ENCODE measurements at regions not wholly inside any gene's neighbourhood (a gene's known extent, or its start where the extent isn't known, plus 50 kb on each side); places are given as distances from the start of the nearest gene placed in this dataset.

DNA sequence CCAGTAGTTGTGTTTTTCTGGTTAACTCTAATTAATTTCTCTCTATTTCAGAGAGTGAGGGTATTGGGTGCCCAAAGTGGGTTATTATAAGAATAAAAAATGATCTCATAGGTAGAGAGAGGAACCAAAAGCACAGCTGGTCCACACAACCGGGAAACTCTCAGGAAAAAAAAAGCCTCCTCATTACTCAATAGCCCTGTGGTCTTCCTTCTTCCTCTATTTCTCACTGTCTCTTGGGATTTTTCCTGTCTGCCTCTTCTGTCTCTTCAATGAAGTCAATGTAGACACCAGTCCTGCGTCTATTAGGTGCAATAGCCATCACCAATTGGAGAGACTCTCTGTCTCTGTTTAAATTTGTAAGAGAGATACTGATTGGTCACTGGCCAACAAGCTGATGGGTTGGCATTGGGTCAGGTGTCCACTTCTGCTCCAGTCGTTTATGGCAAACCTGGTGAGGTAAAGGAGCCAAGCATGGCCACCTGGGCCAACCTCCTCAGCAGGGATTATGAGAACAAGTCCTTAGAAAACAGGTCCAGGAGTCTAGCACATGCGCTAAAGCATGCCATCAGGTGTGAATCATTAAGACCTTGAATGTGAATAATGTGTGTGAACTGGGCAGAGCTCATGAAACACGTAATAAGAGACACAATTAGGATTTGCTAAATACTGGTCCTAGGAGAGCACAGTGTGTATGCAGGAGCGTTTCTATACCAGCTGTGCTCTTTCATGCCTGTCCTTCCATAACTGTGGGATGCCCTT, 443.0 kb upstream of the RUNX1 start:
- no peaks in the 10 kb centered on the region for H3K36me3 ChIP-seq (ENCODE audit: control insufficient read depth, insufficient read depth, low read length)
- H3K27ac ChIP-seq (ENCODE audit: low read depth, low read length) = no peak overlapping the region
- H3K9me3 ChIP-seq (ENCODE audit: control insufficient read depth, insufficient read depth, low read length) = no peaks in the 10 kb centered on the region
- H3K9ac ChIP-seq (ENCODE audit: low read depth, low read length) = no peak overlapping the region
- no peaks in the 10 kb centered on the region for H3K4me1 ChIP-seq (ENCODE audit: control insufficient read depth, insufficient read depth, low read length)
- H3K4me3 ChIP-seq (ENCODE audit: low read depth, low read length) = no peak overlapping the region
- no peaks in the 10 kb centered on the region for H3K27me3 ChIP-seq (ENCODE audit: control insufficient read depth, insufficient read depth, low read length)

DNA sequence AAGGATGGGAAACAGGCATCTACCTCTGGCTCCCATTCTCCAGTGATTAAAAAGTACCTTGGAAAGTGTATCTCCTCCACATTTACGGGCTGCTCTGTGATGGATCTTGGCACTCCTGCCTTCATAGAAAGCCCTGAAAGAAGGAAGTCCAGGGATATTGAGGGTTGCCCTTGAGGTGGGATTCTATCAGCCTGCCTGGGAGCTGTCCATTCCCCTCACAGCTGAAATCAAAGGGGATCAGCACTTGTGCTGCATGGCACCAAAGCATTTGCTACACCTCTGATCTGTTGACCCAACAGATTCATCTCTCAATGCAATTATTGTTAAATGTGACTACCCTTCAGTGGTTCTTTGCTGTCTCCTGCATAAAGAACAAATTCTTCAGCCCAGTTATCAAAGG, 442.0 kb upstream of the RUNX1 start:
- H3K4me1 ChIP-seq (ENCODE audit: control insufficient read depth, insufficient read depth, low read length) = no peaks in the 10 kb centered on the region
- no peak overlapping the region for H3K9ac ChIP-seq (ENCODE audit: low read depth, low read length)
- H3K9me3 ChIP-seq (ENCODE audit: control insufficient read depth, insufficient read depth, low read length) = no peaks in the 10 kb centered on the region
- H3K27me3 ChIP-seq (ENCODE audit: control insufficient read depth, insufficient read depth, low read length) = no peaks in the 10 kb centered on the region
- no peaks in the 10 kb centered on the region for H3K36me3 ChIP-seq (ENCODE audit: control insufficient read depth, insufficient read depth, low read length)
- H3K27ac ChIP-seq (ENCODE audit: low read depth, low read length) = no peak overlapping the region
- no peak overlapping the region for H3K4me3 ChIP-seq (ENCODE audit: low read depth, low read length)

DNA sequence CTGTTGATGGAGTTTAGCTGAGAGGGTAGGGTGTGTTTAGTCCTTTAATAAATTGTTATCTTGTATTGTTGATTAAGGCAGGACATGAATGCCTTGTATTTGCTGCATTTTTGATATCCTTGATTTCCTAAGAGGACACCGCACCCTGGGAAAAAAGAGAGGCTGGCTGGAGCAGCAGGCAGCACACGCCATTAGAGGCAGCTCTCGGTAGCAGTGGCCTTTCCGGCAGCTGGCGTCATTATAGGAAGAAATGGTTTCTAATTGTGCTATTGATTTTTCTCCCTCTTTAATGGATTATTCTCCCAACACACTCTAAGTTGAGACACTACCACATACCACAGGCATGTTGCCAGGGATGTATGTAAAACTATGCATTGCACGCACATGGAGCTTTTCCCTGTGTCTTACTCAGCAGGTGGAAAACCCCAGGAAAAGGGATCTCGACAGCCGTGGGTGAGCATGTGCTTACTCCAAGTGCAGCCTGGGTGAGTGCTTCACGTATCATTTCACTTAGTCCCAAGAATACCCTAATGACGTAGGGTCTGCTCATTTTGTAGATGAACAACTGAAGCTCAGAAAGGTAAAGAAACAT, 440.4 kb upstream of the RUNX1 start:
- no peak overlapping the region for H3K4me3 ChIP-seq (ENCODE audit: low read depth, low read length)

DNA sequence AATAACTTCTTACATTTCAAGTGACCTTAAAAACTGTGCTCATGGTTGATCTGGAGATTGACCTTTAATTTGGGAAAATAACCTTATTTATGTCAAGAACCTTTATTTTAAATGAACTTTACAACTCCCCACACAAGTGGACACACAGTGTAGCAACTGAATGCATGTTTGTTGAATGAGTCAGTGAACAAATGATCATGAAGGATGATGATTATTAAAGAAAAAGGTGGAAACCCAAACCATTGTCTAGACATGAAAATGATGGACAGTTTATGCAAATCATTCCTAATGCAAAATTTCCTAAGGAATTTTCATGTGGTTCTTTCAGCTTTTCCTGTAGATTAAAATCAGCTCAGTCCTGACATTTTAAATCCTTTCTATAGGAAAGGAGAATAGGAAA, 439.8 kb upstream of the RUNX1 start:
- H3K9me3 ChIP-seq (ENCODE audit: control insufficient read depth, insufficient read depth, low read length) = no peaks in the 10 kb centered on the region
- no peak overlapping the region for H3K4me3 ChIP-seq (ENCODE audit: low read depth, low read length)
- no peaks in the 10 kb centered on the region for H3K27me3 ChIP-seq (ENCODE audit: control insufficient read depth, insufficient read depth, low read length)
- no peaks in the 10 kb centered on the region for H3K36me3 ChIP-seq (ENCODE audit: control insufficient read depth, insufficient read depth, low read length)
- no peak overlapping the region for H3K9ac ChIP-seq (ENCODE audit: low read depth, low read length)
- no peaks in the 10 kb centered on the region for H3K4me1 ChIP-seq (ENCODE audit: control insufficient read depth, insufficient read depth, low read length)
- H3K27ac ChIP-seq (ENCODE audit: low read depth, low read length) = no peak overlapping the region

More for the DNA sequence above, 440.4 kb upstream of the RUNX1 start:
- Histone ChIP-seq H3K9ac (ENCODE audit: low read depth, low read length) (no peak overlapping the region), H3K27ac (ENCODE audit: low read depth, low read length) (no peak overlapping the region), H3K27me3 (ENCODE audit: control insufficient read depth, insufficient read depth, low read length) (no peaks in the 10 kb centered on the region), H3K4me1 (ENCODE audit: control insufficient read depth, insufficient read depth, low read length) (no peaks in the 10 kb centered on the region), H3K9me3 (ENCODE audit: control insufficient read depth, insufficient read depth, low read length) (no peaks in the 10 kb centered on the region), H3K36me3 (ENCODE audit: control insufficient read depth, insufficient read depth, low read length) (no peaks in the 10 kb centered on the region)

DNA sequence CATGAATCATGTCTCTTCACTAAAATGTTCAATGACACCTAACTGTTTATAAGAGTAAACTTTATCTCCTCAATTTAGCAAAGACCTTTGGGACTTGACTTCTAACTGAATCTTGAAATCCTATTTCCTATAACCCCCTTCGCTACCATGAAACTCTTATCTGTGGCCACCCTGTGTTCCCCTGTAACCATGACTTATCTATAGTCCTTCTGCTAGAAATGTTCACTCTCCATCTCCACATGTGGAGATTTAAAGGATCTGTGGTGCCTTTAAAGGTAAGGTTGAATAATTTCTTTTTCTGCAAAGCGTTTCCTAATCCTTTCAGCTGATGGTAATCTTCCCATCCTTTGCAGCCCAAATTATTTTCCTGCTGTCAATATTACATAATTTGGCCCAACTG, 436.3 kb upstream of the RUNX1 start:
- no peaks in the 10 kb centered on the region for H3K27me3 ChIP-seq (ENCODE audit: control insufficient read depth, insufficient read depth, low read length)
- no peak overlapping the region for H3K4me3 ChIP-seq (ENCODE audit: low read depth, low read length)
- H3K9ac ChIP-seq (ENCODE audit: low read depth, low read length) = no peak overlapping the region
- H3K36me3 ChIP-seq (ENCODE audit: control insufficient read depth, insufficient read depth, low read length) = no peaks in the 10 kb centered on the region
- H3K4me1 ChIP-seq (ENCODE audit: control insufficient read depth, insufficient read depth, low read length) = no peaks in the 10 kb centered on the region
- no peak overlapping the region for H3K27ac ChIP-seq (ENCODE audit: low read depth, low read length)
- 0 out of 2 replicates have a peak, but pooled peaks cover 2% of the 10 kb centered on the region for H3K9me3 ChIP-seq (ENCODE audit: control insufficient read depth, insufficient read depth, low read length)

DNA sequence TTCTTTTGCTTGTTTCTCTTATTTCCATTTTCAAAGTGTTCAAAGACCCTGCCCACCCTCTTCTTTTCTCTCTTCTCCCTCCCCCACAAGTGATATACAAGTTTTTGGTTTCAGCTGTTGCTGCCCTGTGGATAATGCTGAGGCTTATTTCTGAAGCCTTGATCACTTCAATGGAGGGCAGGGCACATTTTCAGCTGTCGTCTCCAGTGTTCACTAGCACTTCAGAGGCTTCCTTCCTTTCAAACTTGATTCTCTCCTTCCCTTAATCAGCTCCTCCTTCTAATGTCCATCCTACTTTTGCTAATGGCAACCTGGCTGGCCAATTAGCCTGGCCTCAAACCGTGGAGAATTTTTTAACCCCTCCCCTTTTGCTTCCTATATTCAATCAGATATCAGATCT, 435.7 kb upstream of the RUNX1 start:
- no peaks in the 10 kb centered on the region for H3K4me1 ChIP-seq (ENCODE audit: control insufficient read depth, insufficient read depth, low read length)
- no peak overlapping the region for H3K4me3 ChIP-seq (ENCODE audit: low read depth, low read length)
- H3K9me3 ChIP-seq (ENCODE audit: control insufficient read depth, insufficient read depth, low read length) = peaks cover 7% of the 10 kb centered on the region; the same call in 1 of the 2 replicates
- H3K27ac ChIP-seq (ENCODE audit: low read depth, low read length) = no peak overlapping the region
- H3K9ac ChIP-seq (ENCODE audit: low read depth, low read length) = no peak overlapping the region
- H3K36me3 ChIP-seq (ENCODE audit: control insufficient read depth, insufficient read depth, low read length) = no peaks in the 10 kb centered on the region
- H3K27me3 ChIP-seq (ENCODE audit: control insufficient read depth, insufficient read depth, low read length) = no peaks in the 10 kb centered on the region

DNA sequence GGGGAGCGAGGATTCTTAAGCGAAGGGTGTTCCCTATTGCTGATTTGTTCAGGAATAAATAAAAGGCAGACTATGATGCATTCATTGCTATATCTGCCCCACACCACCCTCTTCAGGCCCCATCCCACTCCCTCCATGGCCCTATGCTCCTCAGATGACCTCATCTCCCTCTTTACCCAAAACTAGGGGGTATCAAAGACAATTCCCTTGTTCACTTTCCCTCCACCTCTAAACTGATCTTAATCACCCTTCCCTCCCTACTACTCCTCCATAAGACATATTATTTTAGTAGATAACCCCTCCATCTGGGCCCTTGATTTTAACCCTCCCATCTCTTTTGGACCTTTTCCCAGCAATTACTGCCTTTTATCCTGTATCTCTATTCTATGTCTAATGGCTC, 434.9 kb upstream of the RUNX1 start:
- no peak overlapping the region for H3K4me3 ChIP-seq (ENCODE audit: low read depth, low read length)
- no peaks in the 10 kb centered on the region for H3K36me3 ChIP-seq (ENCODE audit: control insufficient read depth, insufficient read depth, low read length)
- H3K27me3 ChIP-seq (ENCODE audit: control insufficient read depth, insufficient read depth, low read length) = no peaks in the 10 kb centered on the region
- H3K9me3 ChIP-seq (ENCODE audit: control insufficient read depth, insufficient read depth, low read length) = peaks cover 11% of the 10 kb centered on the region
- no peaks in the 10 kb centered on the region for H3K4me1 ChIP-seq (ENCODE audit: control insufficient read depth, insufficient read depth, low read length)
- H3K27ac ChIP-seq (ENCODE audit: low read depth, low read length) = no peak overlapping the region
- no peak overlapping the region for H3K9ac ChIP-seq (ENCODE audit: low read depth, low read length)

DNA sequence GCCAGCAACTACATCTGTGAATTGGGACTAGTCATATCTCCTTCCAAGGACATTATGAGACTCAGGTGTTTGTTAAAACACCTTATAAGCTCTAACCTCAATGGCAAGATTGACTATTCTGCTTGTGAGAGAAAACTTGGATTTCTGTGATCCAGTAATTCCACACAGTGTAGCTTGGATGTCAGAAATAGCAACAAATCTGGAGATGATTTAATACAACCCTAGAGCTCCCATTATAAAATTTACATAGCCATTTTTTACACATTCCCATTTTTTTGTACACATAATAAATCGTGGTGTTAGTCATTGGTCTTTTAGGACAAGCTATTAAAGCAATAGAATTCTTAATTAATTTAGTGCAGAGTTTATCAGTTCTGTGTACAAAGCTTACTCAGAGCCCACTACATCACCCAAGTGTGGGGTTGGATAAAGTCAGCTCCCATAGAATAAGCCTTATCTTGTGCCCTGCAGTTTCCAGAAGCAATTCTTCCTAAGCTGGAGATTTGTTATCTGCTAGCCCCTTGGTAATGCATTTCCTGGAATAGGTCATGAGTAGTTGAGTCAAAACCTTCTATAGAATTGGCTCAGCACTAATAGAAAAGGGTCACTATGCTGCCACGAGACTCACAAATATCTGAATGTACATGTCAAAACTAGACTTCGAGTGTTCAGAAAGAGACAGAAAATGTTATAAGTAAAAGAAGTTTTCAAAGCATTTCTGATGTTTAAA, 434.0 kb upstream of the RUNX1 start:
- H3K36me3 ChIP-seq (ENCODE audit: control insufficient read depth, insufficient read depth, low read length) = no peaks in the 10 kb centered on the region
- H3K4me3 ChIP-seq (ENCODE audit: low read depth, low read length) = no peak overlapping the region
- H3K9me3 ChIP-seq (ENCODE audit: control insufficient read depth, insufficient read depth, low read length) = peaks cover 11% of the 10 kb centered on the region
- no peak overlapping the region for H3K9ac ChIP-seq (ENCODE audit: low read depth, low read length)
- H3K27me3 ChIP-seq (ENCODE audit: control insufficient read depth, insufficient read depth, low read length) = no peaks in the 10 kb centered on the region
- no peak overlapping the region for H3K27ac ChIP-seq (ENCODE audit: low read depth, low read length)
- no peaks in the 10 kb centered on the region for H3K4me1 ChIP-seq (ENCODE audit: control insufficient read depth, insufficient read depth, low read length)

DNA sequence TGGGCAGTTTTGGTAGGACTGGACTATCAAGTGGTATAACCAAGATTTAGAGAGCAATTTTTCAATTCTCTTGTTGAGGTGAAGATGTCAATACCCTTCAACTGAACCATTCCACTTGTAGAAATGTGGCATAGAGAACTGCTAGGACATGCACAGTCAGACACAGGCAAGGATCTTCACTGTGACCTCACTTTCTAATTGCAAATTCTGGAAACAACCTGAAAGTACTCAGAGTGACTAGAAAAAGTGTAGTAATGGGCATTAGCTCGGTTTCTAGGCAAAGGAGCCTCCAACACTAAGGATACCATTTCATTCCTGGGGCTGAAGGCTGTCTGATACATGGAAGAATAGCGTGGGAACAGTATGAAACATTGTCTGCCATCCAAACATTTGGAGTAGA, 433.0 kb upstream of the RUNX1 start:
- no peak overlapping the region for H3K27ac ChIP-seq (ENCODE audit: low read depth, low read length)
- no peak overlapping the region for H3K4me3 ChIP-seq (ENCODE audit: low read depth, low read length)
- peaks cover 11% of the 10 kb centered on the region for H3K9me3 ChIP-seq (ENCODE audit: control insufficient read depth, insufficient read depth, low read length)
- H3K27me3 ChIP-seq (ENCODE audit: control insufficient read depth, insufficient read depth, low read length) = no peaks in the 10 kb centered on the region
- no peaks in the 10 kb centered on the region for H3K36me3 ChIP-seq (ENCODE audit: control insufficient read depth, insufficient read depth, low read length)
- no peak overlapping the region for H3K9ac ChIP-seq (ENCODE audit: low read depth, low read length)
- no peaks in the 10 kb centered on the region for H3K4me1 ChIP-seq (ENCODE audit: control insufficient read depth, insufficient read depth, low read length)

DNA sequence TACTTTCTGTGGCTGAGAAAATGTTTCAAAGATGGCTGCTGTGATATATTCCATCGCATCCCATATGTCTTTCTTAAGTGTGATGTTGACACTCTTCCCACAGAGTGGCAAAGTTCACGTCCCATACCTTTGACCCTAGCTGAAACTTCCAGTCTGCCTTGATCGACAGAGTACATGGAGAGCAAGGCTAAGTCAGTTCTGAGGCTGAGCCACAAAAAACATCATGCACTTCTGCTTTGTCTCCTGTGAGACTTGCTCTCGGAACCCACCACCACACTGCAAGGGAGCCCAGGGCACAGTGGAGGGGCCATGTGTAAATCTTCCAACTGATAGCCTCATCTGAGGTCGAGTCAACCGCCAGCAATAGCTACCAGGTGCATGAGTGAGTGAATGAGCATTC, 431.9 kb upstream of the RUNX1 start:
- Histone ChIP-seq H3K36me3 (ENCODE audit: control insufficient read depth, insufficient read depth, low read length) (no peaks in the 10 kb centered on the region), H3K27me3 (ENCODE audit: control insufficient read depth, insufficient read depth, low read length) (no peaks in the 10 kb centered on the region), H3K27ac (ENCODE audit: low read depth, low read length) (no peak overlapping the region), H3K9me3 (ENCODE audit: control insufficient read depth, insufficient read depth, low read length) (peaks cover 11% of the 10 kb centered on the region), H3K9ac (ENCODE audit: low read depth, low read length) (no peak overlapping the region), H3K4me1 (ENCODE audit: control insufficient read depth, insufficient read depth, low read length) (peaks cover 3% of the 10 kb centered on the region; the same call in 1 of the 2 replicates), H3K4me3 (ENCODE audit: low read depth, low read length) (no peak overlapping the region)

DNA sequence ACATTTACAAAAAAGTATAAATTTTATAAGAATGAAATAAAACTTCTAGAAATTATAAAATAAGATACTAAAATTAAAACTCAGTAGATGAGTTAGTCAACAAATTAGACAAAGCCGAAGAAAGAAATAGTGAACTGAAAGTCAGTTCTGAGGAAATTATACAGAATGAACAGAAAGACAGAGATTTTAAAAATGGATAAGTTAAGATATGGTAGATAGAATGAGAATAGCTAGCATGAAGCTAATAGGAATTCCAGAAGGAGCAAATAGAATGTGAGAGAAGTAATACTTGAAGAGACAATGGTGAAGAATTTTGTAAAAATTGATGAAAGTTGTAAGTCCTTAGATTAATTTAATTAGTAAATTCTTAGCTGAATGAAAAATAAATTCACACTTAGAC, 430.4 kb upstream of the RUNX1 start:
- H3K4me3 ChIP-seq (ENCODE audit: low read depth, low read length) = no peak overlapping the region
- H3K9ac ChIP-seq (ENCODE audit: low read depth, low read length) = no peak overlapping the region
- H3K9me3 ChIP-seq (ENCODE audit: control insufficient read depth, insufficient read depth, low read length) = peaks cover 11% of the 10 kb centered on the region
- no peaks in the 10 kb centered on the region for H3K27me3 ChIP-seq (ENCODE audit: control insufficient read depth, insufficient read depth, low read length)
- H3K27ac ChIP-seq (ENCODE audit: low read depth, low read length) = no peak overlapping the region
- H3K36me3 ChIP-seq (ENCODE audit: control insufficient read depth, insufficient read depth, low read length) = no peaks in the 10 kb centered on the region
- peaks cover 17% of the 10 kb centered on the region for H3K4me1 ChIP-seq (ENCODE audit: control insufficient read depth, insufficient read depth, low read length)

All from HUES48 (cell line).